ENCODE measurements at regions not wholly inside any gene's neighbourhood (a gene's known extent, or its start where the extent isn't known, plus 50 kb on each side); places are given as distances from the start of the nearest gene placed in this dataset.

GRCh38 chr5:174281855-174282254 lies 236.3 kb downstream of the NSG2 start:
- CTCF ChIA-PET = interaction anchor here (1.5 kb wide), 1 partner anchor 30 kb away, joined by 3 read pairs; no protein-coding TSS in a partner anchor
- no peaks in the 10 kb centered on the region for H3K4me1 Mint-ChIP-seq (ENCODE audit: low read depth)
- intact Hi-C loops (cut with micrococcal nuclease) = no loop called here
- DNase-seq (no peak), ATAC-seq (no peak)
- no peaks in the 10 kb centered on the region for H3K36me3 Mint-ChIP-seq (ENCODE audit: low read depth)
- H3K27me3 Mint-ChIP-seq = peaks cover 9% of the 10 kb centered on the region
- H3K4me3 Mint-ChIP-seq = no peak overlapping the region
- POLR2A ChIA-PET = no interaction called here
- TF ChIP-seq CTCF (IDR thresholded peaks at IDR 0.05) = no peak
- H3K9me3 Mint-ChIP-seq = no peaks in the 10 kb centered on the region
- no peak overlapping the region for H3K27ac Mint-ChIP-seq

- peaks cover 9% of the 10 kb centered on the region for H3K27me3 Mint-ChIP-seq
- DNase-seq = no peak
- intact Hi-C loops (cut with micrococcal nuclease) = no loop called here
These were observed 236.9 kb downstream of the NSG2 start for GRCh38 chr5:174282391-174282790.

GRCh38 chr5:174283211-174284005 lies 237.9 kb downstream of the NSG2 start:
- CTCF ChIA-PET = interaction anchor here (0.7 kb wide), 1 partner anchor 29 kb away, joined by 3 read pairs; no protein-coding TSS in a partner anchor
- ATAC-seq (no peak), DNase-seq (no peak)
- POLR2A ChIA-PET = no interaction called here
- Mint-ChIP-seq H3K27ac (no peak overlapping the region), H3K4me1 (ENCODE audit: low read depth) (no peaks in the 10 kb centered on the region), H3K36me3 (ENCODE audit: low read depth) (no peaks in the 10 kb centered on the region), H3K9me3 (no peaks in the 10 kb centered on the region), H3K27me3 (peaks cover 9% of the 10 kb centered on the region), H3K4me3 (no peak overlapping the region)
- TF ChIP-seq CTCF (IDR thresholded peaks at IDR 0.05) = no peak
- intact Hi-C loops (cut with micrococcal nuclease) = no loop called here

More at GRCh38 chr5:174282391-174282790, 236.9 kb downstream of the NSG2 start:
- no peaks in the 10 kb centered on the region for H3K36me3 Mint-ChIP-seq (ENCODE audit: low read depth)
- no peak overlapping the region for H3K27ac Mint-ChIP-seq
- no peaks in the 10 kb centered on the region for H3K9me3 Mint-ChIP-seq
- no peak overlapping the region for H3K4me3 Mint-ChIP-seq
- H3K4me1 Mint-ChIP-seq (ENCODE audit: low read depth) = no peaks in the 10 kb centered on the region
- TF ChIP-seq CTCF (IDR thresholded peaks at IDR 0.05) = no peak
- ChIA-PET CTCF (no interaction called here), POLR2A (no interaction called here)
- ATAC-seq = no peak

- CTCF ChIA-PET = no interaction called here
- H3K4me3 Mint-ChIP-seq = no peak overlapping the region
- H3K4me1 Mint-ChIP-seq (ENCODE audit: low read depth) = no peaks in the 10 kb centered on the region
- H3K9me3 Mint-ChIP-seq = no peaks in the 10 kb centered on the region
- TF ChIP-seq CTCF (IDR thresholded peaks at IDR 0.05) = no peak
- POLR2A ChIA-PET = no interaction called here
- no peak for DNase-seq
- peaks cover 9% of the 10 kb centered on the region for H3K27me3 Mint-ChIP-seq
- ATAC-seq = no peak
- no peaks in the 10 kb centered on the region for H3K36me3 Mint-ChIP-seq (ENCODE audit: low read depth)
- intact Hi-C loops (cut with micrococcal nuclease) = no loop called here
- H3K27ac Mint-ChIP-seq = no peak overlapping the region
These were observed 239.4 kb downstream of the NSG2 start for GRCh38 chr5:174284873-174285272.

GRCh38 chr5:174287761-174288160 lies 242.3 kb downstream of the NSG2 start:
- Mint-ChIP-seq H3K27ac (no peak overlapping the region), H3K36me3 (ENCODE audit: low read depth) (no peaks in the 10 kb centered on the region), H3K4me3 (no peak overlapping the region), H3K4me1 (ENCODE audit: low read depth) (no peaks in the 10 kb centered on the region), H3K27me3 (peaks cover 9% of the 10 kb centered on the region), H3K9me3 (no peaks in the 10 kb centered on the region)
- CTCF ChIA-PET = no interaction called here
- TF ChIP-seq CTCF (IDR thresholded peaks at IDR 0.05) = no peak
- ATAC-seq = no peak
- intact Hi-C loops (cut with micrococcal nuclease) = no loop called here
- POLR2A ChIA-PET = no interaction called here
- DNase-seq = no peak

All from activated CD8-positive, alpha-beta T cell treated with anti-CD3 and anti-CD28 coated beads for 36 hours (primary cell).